Fibroblast of the aortic adventitia (primary cell): ENCODE measurements at regions not wholly inside any gene's neighbourhood (a gene's known extent, or its start where the extent isn't known, plus 50 kb on each side); places are given as distances from the start of the nearest gene placed in this dataset.
"Not testable (repeated sequence)": the region's sequence is repeated elsewhere in the genome, so short reads cannot be mapped to it uniquely, and the experiment has no call there.

Source experiments
- DNase-seq: peaks from one replicate; pipeline ENCODE4 v3.0.0-alpha.2; 2010; ENCODE audit warnings: low read depth
- H3K4me3 ChIP-seq: 2 replicates; pipeline ENCODE4 v1.5.1; 2011; ENCODE audit warnings: low read depth, mild to moderate bottlenecking, control low read depth, low read length, moderate library complexity
- CTCF ChIP-seq: IDR thresholded peaks from 2 replicates; pipeline ENCODE4 v1.5.1; 2011; ENCODE audit warnings: mild to moderate bottlenecking, low read length, control low read depth, inconsistent platforms; ENCODE audit not compliant: insufficient read depth

- DNase-seq, result no peak
- H3K4me3 ChIP-seq, result no peak overlapping the region
- no peak for TF ChIP-seq CTCF
These were observed 187.1 kb upstream of the SEMA3E start for GRCh38 chr7:83836028-83836427.

GRCh38 chr7:83835424-83835823, 186.5 kb upstream of the SEMA3E start:
- no peak overlapping the region for H3K4me3 ChIP-seq
- no peak for TF ChIP-seq CTCF
- DNase-seq, result peak; percentile 24

DNA sequence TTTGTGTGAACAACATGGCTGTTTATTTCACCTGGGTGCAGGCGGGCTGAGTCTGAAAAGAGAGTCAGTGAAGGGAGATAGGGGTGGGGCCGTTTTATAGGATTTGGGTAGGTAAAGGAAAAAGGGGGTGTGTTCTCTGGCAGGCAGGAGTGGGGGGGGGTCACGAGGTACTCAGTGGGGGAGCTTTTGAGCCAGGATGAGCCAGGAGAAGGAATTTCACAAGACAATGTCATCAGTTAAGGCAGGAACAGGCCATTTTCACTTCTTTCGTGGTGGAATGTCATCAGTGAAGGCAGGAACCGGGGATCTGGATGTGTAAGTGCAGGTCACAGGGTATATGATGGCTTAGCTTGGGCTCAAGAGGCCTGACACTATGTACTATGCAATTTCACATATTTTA, 184.8 kb upstream of the SEMA3E start:
- not testable (repeated sequence) for DNase-seq, H3K4me3 ChIP-seq

DNA sequence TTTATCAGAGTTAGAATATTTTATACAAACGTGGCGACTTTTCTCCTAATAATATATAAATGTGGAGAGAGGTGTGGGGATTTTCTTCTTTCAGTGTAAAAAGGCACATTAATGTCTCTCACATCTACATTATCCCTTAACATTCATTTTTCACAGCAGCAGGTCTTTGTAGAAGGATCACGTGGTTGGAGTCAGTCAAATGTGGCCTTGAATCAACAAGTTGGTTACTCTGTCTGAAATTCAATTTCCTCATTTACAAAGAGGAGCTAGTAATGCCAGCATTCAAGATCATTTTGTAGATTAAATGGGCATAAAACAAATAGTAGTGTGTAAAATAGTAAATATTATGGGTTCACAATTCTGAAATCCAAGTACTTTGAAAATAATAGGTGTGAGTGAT, 183.1 kb upstream of the SEMA3E start:
- DNase-seq, result no peak
- H3K4me3 ChIP-seq, result no peak overlapping the region
- no peak for TF ChIP-seq CTCF

DNA sequence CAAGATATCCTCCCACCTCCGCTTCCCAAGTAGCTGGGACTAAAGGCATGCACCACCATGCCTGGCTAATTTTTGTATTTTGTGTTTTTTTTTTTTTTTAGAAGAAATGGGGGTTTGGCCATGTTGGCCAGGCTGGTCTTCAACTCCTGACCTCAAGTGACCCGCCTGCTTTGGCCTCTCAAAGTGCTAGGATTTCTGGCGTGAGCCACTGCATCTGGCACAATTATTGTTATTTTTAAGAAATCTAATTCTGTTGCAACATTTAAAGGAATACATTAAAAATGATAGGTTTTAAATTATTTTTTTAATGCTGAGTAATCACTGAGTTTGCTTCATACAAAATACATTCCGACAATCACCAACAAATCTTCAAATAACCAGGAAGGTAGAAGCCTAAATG, 178.1 kb upstream of the SEMA3E start:
- no peak for TF ChIP-seq CTCF
- peak; percentile 29 for DNase-seq
- H3K4me3 ChIP-seq, result no peak overlapping the region

DNA sequence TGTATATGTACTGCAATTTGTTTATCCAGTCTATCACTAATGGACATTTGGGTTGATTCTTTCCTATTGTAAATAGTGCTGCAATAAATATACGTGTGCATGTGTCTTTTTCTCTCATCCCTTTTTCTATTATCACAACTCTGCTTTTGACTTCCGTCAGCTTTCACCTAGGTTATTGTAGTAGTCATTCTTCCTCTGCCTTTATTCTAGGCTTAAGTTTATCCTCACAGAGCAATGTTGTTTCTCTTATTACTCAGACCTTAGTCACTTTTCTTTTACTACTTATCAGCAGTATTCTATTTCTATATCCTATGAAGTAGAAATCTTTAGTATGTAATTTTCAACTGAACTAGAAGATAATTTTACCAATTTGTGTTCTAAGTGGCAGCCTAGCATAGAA, 175.3 kb upstream of the SEMA3E start:
- no peak overlapping the region for H3K4me3 ChIP-seq
- TF ChIP-seq CTCF, result no peak
- DNase-seq, result peak; percentile 24

GRCh38 chr7:83821866-83822265, 172.9 kb upstream of the SEMA3E start:
- no peak for TF ChIP-seq CTCF
- no peak overlapping the region for H3K4me3 ChIP-seq
- peak; percentile 16 for DNase-seq
